CD4-positive, alpha-beta T cell treated with Interferon gamma for 1 hour (primary cell): ENCODE measurements at regions not wholly inside any gene's neighbourhood (a gene's known extent, or its start where the extent isn't known, plus 50 kb on each side); places are given as distances from the start of the nearest gene placed in this dataset.
"Not testable (repeated sequence)": the region's sequence is repeated elsewhere in the genome, so short reads cannot be mapped to it uniquely, and the experiment has no call there.

Experiments used
- DNase-seq: peaks from one replicate; pipeline ENCODE4 v3.0.0-alpha.2; 2020

DNA sequence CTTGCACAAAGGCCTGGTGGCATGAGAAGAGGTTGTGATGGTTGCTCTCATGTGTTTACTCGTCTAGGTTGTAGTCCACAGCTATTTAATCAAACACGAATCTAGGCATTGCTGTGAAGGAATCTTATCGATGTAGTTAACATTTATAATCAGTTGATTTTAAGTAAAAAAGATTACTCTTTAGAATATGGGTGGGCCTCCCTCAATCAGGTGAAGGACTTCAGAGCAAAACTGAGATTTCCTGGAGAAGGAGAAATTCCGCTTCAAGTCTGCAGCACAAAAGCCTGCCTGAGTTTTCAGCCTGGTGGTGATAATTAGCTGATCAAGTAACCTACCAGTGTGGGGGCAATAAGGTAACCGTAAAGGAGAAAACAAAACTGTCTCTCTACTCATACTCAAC lies 523.6 kb downstream of the GRIN2A start:
- no peak for DNase-seq

DNA sequence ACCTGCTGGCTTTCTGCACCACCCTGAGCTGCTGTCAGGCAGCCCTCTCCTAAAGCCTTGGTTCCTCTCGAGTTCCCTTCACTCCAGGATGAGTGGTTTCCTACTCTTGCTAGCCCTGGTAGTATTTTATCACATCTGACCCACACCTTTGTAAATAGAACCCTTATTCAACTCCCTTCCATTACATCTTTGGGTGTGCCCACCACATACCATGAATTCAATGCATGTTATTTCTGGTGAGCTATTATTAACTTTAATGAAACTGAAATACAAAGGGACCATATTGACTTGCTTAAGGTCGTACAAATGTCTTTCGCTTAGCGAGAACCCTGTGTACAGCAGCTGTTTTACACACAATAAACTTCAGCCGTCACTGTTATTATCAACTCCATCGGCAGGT lies 521.3 kb downstream of the GRIN2A start:
- no peak for DNase-seq

DNA sequence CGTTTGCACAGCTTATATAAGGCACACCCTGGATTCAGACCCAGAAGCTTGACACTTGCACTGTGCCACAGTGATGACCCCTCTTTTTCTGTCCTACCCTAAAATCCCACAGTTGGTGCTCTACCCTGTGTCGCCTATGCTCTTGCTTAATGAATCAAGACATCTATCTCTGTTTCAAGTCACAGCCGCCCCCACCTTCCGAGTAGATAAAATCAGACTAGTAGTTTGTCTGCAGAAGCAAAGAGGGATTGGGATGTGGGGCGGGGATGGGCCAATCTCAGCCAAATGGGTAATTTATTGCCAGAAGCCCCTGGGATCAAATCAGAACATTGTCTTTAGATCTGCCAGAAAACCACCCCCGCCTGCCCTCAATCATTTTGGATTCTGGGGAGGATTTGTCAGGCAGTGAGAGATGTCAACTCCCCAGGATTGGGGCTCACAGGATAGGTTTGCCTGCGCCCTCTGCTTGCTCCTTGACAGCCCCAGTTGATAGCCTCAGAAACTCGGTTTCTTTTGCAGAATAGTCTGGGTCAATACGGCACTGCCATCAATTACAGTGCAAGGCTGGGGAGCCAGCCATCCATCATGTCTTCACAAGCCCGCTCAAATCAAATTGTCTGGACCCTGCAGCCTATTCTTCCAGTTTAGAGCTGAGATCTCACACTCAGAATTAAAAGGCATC lies 520.8 kb downstream of the GRIN2A start:
- DNase-seq, result no peak

DNA sequence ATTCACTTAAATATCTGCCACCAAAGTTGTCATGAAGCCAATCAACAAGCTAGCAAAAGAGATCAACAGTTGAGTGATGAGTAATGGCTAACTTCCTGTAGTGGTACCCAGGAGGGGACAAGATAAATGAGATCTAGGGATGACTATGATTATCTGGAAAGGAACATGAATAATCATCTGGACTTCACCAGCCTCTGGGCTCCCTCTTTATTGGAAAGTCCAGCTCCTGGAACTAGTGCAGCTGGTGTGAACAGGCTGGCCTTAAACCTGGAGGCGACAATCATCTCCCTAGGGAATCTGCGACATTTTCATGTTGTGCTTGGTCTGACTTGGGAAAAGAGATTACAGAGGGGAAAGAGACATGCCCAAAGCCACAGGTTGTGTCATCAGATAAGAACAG lies 518.6 kb downstream of the GRIN2A start:
- DNase-seq, result no peak

DNA sequence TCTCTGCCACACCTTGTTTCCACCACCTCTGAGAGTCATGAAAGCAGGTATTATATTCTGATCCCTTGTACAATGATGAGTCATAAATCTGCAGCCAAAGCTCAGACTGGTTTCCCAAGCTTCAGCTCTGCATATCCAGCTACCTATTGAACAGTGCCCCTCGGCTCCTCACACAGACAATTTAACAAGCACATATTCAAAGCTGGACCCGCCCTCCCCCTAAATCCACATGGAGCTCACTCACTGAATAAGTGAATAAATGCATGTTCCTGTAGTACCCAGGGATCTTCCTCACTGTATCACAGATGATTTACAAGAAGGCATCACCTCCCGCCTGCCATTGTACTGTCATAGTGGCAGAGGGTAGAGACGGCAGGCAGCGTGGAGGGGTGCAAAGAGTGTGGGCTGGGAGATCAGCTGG lies 516.4 kb downstream of the GRIN2A start:
- DNase-seq, result no peak

DNA sequence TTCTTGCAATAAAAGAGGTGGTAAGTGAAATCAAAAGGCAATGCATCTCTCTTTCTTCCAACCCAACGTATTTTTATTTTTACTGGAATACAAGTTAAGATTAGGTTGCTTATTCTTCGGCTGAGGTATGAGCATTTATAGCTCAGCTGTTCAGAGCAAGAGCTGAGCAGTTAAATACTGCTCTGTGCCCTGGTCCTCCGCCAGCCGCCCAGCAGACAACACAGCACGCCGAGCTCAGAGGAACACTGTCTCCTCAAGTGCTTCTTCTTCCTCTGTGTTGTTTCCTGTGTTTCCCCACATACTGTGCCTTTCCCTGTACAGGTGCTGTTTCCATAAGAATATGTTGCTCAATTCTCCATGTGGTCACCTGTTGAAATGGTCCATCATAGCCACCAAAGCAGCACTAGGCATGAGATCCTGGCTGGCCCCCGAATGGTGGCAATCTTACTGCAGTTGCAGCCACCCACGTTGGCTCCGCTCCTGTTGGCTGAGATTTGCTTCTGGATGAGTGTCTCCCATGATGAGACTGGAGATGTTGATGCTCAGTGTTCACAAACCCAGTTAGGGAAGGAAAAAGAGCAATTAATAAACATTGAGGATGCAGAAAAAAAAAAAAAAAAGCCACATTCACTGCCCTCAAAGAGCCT lies 515.3 kb downstream of the GRIN2A start:
- no peak for DNase-seq

DNA sequence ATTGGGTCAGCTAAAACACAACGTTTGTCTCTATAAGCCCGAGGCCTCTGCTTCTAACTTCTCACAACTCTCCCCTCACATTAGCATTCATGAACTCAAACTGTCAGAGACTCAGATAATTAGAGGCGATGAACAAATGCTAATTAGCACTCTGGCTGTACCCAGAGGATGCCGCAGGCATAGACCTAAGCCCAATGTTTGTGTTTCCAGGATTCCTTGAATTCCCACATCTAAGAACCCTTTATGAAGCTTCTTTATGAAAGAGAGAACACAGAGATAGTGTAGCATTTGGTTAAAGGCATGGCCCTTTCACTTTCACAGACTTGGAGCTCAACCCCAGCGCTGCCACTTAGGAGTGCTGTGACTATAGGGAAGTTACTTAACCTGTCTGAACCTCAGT lies 512.2 kb downstream of the GRIN2A start:
- DNase-seq, result no peak

DNA sequence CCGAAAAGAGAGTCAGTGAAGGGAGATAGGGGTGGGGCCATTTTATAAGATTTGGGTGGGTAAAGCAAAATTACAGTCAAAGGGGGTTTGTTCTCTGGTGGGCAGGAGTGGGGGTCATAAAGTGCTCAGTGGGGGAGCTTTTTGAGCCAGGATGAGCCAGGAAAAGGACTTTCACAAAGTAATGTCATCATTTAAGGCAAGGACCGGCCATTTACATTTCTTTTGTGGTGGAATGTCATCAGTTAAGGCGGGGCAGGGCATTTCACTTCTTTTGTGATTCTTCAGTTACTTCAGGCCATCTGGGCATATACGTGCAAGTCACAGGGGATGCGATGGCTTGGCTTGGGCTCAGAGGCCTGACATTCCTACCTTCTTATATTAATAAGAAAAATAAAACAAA lies 511.6 kb downstream of the GRIN2A start:
- DNase-seq, result not testable (repeated sequence)

DNA sequence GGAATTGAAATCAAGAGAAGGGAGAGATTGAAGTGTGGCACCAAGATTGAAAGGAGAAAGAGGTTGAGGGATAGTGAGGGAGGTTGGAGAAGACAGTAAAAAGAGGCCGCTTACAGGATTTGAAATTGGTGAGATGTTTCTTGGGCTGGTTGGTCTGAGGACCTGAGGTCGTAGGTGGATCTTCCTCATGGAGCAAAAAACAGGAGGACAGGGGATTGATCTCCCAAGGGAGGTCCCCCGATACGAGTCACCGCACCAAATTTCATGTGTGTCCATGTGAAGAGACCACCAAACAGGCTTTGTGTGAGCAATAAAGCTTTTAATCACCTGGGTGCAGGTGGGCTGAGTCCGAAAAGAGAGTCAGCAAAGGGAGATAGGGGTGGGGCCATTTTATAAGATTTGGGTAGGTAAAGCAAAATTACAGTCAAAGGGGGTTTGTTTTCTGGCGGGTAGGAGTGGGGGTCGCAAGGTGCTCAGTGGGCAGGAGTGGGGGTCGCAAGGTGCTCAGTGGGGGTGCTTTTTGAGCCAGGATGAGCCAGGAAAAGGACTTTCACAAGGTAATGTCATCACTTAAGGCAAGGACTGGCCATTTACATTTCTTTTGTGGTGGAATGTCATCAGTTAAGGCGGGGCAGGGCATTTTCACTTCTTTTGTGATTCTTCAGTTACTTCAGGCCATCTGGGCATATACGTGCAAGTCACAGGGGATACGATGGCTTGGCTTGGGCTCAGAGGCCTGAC lies 505.5 kb downstream of the GRIN2A start:
- DNase-seq, result not testable (repeated sequence)

DNA sequence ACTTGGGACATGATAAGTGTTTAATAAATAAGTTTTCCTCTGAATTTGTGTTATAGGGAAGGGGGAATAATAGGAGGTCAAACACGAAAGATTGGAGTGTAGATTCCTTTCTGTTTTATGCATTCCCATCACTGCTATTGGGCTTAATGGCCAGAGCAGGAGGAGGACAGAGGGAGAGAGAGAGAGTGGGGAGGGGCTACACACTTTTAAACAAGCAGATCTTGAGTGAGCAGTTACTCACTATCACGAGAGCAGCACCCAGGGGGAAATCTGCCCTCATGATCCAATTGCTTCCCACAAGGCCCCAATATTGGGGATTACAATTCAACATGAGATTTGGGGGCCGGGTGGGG lies 505.0 kb downstream of the GRIN2A start:
- DNase-seq, result no peak

DNA sequence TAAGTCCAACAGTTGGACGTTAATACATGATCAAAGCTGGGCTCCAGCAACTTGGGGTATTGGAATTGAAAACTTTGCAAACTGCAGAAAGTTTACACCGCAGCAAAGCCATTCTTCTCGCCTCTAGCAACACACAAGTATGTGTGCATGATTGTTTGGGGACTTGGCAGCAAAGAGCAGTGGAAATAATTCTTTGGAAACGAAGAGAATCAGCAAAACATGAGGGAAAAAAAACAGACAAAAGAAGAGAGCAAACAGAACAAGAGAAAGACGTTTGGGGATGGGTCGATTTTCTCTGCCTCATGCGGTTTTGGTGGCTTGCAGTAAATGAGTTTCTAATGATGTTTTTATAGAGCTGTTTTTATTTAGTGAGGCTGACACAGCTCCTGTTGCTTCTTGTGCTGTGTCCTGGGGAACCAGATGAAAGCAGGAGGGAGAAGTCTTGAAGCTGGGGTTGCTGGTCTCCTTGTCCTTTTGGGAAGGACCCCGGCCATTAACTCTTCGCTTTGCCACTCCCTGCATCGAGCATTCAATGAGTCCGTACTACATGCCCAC lies 502.9 kb downstream of the GRIN2A start:
- no peak for DNase-seq

DNA sequence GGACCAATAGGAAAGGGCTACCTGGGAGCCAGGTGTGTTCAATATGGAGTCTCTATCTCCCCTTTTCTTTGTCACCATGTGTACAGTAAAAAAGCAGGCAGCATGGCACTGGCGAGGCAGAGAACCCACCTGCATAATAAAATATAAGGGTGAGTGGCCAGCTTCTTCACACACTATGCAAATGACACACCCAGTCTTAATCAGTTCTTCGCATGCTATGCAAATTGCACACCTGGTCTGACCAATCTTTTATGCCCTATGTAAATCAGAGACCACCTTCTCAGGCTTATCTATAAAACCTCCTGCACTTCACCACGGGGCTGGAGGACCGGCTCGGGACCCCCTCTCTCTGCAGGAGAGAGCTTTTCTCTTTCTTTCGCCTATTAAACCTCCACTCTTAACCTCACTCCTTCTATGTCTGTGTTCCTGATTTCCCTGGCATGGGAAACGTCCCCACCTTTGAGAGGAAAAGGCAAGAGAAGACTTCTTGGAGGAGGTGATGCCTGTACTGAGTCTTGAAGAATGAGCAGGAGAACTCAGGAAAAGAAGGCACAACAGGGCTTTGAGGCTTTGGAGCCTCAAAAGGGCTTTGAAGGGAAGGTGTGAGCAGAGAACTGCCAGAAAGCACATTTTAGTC lies 502.1 kb downstream of the GRIN2A start:
- DNase-seq, result no peak

DNA sequence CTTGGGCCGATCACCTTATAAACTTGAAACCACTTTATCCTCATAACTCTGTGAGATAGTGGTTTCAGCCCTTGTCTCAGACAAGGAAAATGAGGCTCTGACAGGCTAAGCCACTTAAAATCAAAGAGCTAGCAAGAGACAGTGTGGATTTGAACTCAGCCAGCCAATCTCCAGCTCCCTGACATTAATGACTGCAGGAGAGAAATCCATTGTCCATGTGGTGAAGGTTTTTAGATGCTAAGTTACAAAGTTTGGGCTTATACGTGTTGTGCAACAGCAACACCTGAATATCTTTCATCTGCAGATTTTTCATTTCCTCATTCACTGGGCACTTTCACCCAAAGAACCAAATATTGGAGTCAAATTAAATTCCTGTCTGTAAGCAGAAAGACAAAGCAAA lies 501.3 kb downstream of the GRIN2A start:
- DNase-seq, result no peak

DNA sequence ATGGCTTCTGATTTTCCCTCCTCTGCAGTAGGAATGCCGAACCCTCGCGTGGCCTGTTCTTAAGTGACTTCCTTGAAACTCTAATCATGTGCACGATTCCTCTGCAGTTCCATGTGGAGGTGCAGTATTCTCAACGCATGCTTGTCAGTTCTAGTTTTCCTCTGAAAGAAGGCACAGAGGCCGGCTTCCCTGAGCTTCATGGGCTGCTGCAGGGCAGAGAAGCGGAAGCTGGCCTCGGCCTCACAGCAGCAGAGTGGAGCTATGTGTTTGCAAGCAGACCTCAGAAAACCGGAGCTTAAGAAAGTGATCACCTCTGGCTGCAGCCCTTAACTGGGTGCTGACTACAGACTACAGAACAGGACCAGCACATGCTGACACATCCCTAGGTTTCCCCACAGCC lies 500.7 kb downstream of the GRIN2A start:
- DNase-seq, result no peak

DNA sequence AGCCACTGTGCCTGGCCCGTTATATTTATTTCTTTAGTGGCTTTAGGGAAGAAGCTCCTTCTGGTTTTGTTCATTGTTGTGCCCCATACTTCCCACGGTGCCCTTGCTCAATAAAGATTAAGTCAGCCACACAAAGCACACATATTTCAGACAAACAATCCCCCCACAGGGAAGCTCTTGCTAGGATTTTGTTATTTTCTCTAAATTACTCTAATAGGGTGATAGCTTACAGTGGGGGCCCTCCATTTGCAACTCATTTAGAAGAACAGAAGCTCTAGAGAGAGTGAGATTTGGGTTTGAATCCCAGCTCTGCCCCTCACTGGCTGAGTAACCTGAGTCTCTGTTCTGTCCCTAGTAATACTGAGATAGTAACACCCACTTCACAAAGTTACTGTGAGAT lies 499.9 kb downstream of the GRIN2A start:
- no peak for DNase-seq

DNA sequence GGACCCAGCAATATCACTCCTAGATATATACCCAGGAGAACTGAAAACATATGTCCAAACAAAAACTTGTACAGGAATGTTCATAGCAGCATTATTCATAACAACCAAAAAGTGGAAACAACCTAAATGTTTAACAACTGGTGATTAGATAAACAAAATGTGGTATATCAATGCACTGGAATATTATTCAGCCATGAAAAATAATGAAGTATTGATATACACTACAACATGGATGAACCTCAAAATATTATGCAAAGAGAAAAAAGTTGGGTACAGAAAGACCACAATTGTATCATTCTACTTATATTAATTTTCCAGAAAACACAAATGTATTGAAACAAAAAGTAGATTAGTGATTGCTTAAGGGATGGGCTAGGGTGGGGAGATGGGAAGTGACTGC lies 498.6 kb downstream of the GRIN2A start:
- no peak for DNase-seq

DNA sequence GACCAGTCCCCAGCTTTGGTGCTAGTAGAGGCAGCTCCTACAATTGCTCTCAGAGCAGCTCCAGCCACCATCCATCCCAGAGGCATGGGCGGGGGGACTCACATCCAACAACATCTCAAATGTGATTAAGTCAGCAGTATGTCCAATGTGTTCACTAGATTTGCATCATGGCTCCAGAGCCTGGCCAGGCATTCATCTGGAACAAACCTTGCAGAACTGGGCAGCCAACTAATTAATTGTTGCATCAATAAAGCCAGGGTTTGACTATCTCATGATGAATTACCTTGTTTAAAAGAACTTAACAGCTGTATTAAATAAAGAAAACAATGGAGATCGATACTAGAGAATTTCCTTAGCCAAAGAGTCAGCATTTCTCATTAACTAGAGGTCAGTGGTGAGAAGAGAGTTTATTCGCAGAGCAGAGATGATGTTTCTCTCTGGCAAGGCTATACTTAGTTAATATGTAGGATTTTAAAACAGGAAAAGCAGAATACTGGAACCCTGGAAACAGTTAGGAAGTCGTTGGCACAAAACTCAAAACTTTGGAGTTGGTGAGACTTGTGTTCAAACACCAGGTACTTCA lies 494.4 kb downstream of the GRIN2A start:
- DNase-seq, result no peak

DNA sequence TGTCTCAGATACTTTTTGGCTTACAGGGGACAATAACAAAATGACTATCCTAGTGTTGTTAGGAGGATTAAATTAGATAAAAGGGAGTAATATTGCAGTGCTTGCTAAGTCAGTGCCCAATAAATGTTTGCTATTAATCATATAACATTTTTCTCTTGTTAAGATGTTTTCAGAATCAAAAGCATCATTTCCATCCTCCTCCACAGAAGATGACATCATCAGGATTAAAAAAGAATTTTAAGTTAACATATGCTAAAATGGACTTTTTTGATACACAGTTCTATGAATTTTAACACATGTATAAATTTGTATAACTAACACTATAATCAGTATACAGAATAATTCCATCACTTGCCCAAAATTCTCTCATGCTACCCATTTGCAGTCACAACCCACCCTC lies 492.6 kb downstream of the GRIN2A start:
- no peak for DNase-seq

DNA sequence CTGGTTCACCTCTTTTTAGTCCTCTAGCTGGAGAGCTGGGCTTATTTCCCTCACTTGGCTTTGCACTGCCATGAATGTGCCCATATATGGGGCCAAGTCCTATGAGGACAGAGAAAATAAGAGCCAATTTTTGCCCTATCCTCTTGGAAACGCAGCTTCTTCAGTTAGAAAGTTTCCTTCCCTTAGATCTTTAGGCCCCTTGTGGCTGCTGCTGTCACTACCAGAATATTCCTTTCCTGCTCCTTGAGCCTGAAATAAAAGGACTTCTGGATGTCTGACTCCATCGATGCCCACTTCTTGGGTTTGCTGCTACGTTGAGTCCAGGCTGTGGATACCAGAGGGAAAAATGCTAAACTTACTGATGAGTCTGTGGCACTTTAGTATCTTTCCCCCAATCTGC lies 487.1 kb downstream of the GRIN2A start:
- no peak for DNase-seq
